Adrenal gland (tissue), 9 donors: ENCODE measurements at regions not wholly inside any gene's neighbourhood (a gene's known extent, or its start where the extent isn't known, plus 50 kb on each side); places are given as distances from the start of the nearest gene placed in this dataset.

Source experiments
- DNase-seq, 7 donors: peaks; one replicate each; pipeline ENCODE4 v3.0.0-alpha.2; 2019 to 2020
- H3K27ac ChIP-seq, 5 donors: fragments of 200-600 bp; sonication (generic) in 4 of 5; 1 replicate in 3 of 5; 2 replicates in 2 of 5; pipeline versions ENCODE4 v1.5.1 to v1.8.0; 2016 to 2020; ENCODE audit warnings: mild to moderate bottlenecking in 1 of 5
- H3K27me3 ChIP-seq: fragments of 200-600 bp; 2 replicates; pipeline ENCODE4 v1.8.0; 2021
- H3K36me3 ChIP-seq, 2 donors: fragments of 200-600 bp; replicated peaks in 1 of 2; 1 replicate in 1 of 2; 2 replicates in 1 of 2; pipeline versions ENCODE4 v1.5.1 to v1.8.0; 2018 to 2022
- H3K4me1 ChIP-seq, 2 donors: fragments of 200-600 bp; replicated peaks in 1 of 2; 1 replicate in 1 of 2; 2 replicates in 1 of 2; pipeline versions ENCODE4 v1.5.1 to v1.8.0; 2018 to 2021
- H3K4me3 ChIP-seq, 4 donors: fragments of 200-600 bp; sonication (generic) in 3 of 4; one replicate each; pipeline ENCODE4 v1.5.1; 2016 to 2018
- H3K9me3 ChIP-seq, 3 donors: fragments of 200-600 bp; sonication (generic) in 1 of 3; replicated peaks in 1 of 3; 1 replicate in 2 of 3; 2 replicates in 1 of 3; pipeline versions ENCODE4 v1.5.1 to v1.8.0; 2016 to 2021
- CTCF ChIP-seq, 6 experiments: fragments of 450-650 bp in 4 of 6; fragments of 200-600 bp in 2 of 6; sonication (generic) in 1 of 6; IDR thresholded peaks; 1 replicate in 5 of 6; 2 replicates in 1 of 6; pipeline versions ENCODE4 v1.5.1 to v1.8.0; 2016 to 2021; ENCODE audit warnings: antibody characterized with exemption in 6 of 6, mild to moderate bottlenecking in 2 of 6, moderate library complexity in 1 of 6
- POLR2A ChIP-seq, 2 donors: fragments of 450-650 bp; IDR thresholded peaks; one replicate each; pipeline ENCODE4 v1.6.1; 2017; ENCODE audit warnings: antibody characterized with exemption in 2 of 2, mild to moderate bottlenecking in 2 of 2, moderate library complexity in 1 of 2
- WGBS, 4 donors: extraction: QIAGEN DNeasy Blood & Tissue Kit in 2 of 4; methylation state at CpG; one replicate each; pipeline versions ENCODE4 v1.1.5 to v1.1.7; 2013 to 2017; 5-methylcytosine and 5-hydroxymethylcytosine counted together
- intact Hi-C, 2 donors: fragments of 100-400 bp; cut with DNase I; formaldehyde crosslinking; loops; one replicate each; pipeline versions ENCODE4 v1.14.1 to v1.15.0; 2022 to 2023
- donor health status: healthy with polysubstance abuse.
- donor health status: Bipolar disorder and iron deficiency.
- donor health status: DM: yes; HTN: yes; CAD: no.
- donor health status: DM: no; HTN: no; CAD: no.
- donor health status: DM: no; HTN: no; CAD: no.

- no peaks in the 10 kb centered on the region for H3K4me1 ChIP-seq
- H3K27ac ChIP-seq: no peak overlapping the region
- no peaks in the 10 kb centered on the region for H3K27me3 ChIP-seq
- no peaks in the 10 kb centered on the region for H3K9me3 ChIP-seq
- DNase-seq: no peak
- intact Hi-C loops: no loop called here
- no peak overlapping the region for H3K4me3 ChIP-seq
- H3K36me3 ChIP-seq: no peaks in the 10 kb centered on the region
- TF ChIP-seq POLR2A (IDR thresholded peaks at IDR 0.05) (no peak), CTCF (IDR thresholded peaks at IDR 0.05) (no peak)
These were observed 245.4 kb upstream of the NREP start for GRCh38 chr5:112002376-112002775.

- H3K27ac ChIP-seq: no peak overlapping the region
- no peaks in the 10 kb centered on the region for H3K27me3 ChIP-seq
- 77 to 86% (median 83%) methylated on average over 1 of the region's 1 CpG for WGBS, 4 donors
- H3K9me3 ChIP-seq: no peaks in the 10 kb centered on the region
- no peak overlapping the region for H3K4me3 ChIP-seq
- H3K36me3 ChIP-seq: no peaks in the 10 kb centered on the region
- intact Hi-C loops: no loop called here
- TF ChIP-seq POLR2A (IDR thresholded peaks at IDR 0.05): no peak
- TF ChIP-seq CTCF (IDR thresholded peaks at IDR 0.05): no peak
- no peaks in the 10 kb centered on the region for H3K4me1 ChIP-seq
- no peak for DNase-seq
These were observed 242.3 kb upstream of the NREP start for GRCh38 chr5:111999286-111999685.

GRCh38 chr5:111998871-111999270, 241.9 kb upstream of the NREP start:
- 59 to 67% (median 61%) methylated on average over 3 of the region's 3 CpGs for WGBS, 4 donors
- Histone ChIP-seq H3K4me1 (no peaks in the 10 kb centered on the region), H3K27ac (no peak overlapping the region), H3K36me3 (no peaks in the 10 kb centered on the region), H3K9me3 (no peaks in the 10 kb centered on the region), H3K4me3 (no peak overlapping the region), H3K27me3 (no peaks in the 10 kb centered on the region)
- TF ChIP-seq POLR2A (IDR thresholded peaks at IDR 0.05): no peak
- TF ChIP-seq CTCF (IDR thresholded peaks at IDR 0.05): no peak
- intact Hi-C loops: no loop called here
- DNase-seq: no peak

- no peak for DNase-seq
- intact Hi-C loops: no loop called here
- H3K27me3 ChIP-seq: no peaks in the 10 kb centered on the region
- H3K4me3 ChIP-seq: no peak overlapping the region
- TF ChIP-seq POLR2A (IDR thresholded peaks at IDR 0.05): no peak
- TF ChIP-seq CTCF (IDR thresholded peaks at IDR 0.05): no peak
- no peak overlapping the region for H3K27ac ChIP-seq
- no peaks in the 10 kb centered on the region for H3K36me3 ChIP-seq
- H3K9me3 ChIP-seq: no peaks in the 10 kb centered on the region
- no peaks in the 10 kb centered on the region for H3K4me1 ChIP-seq
- WGBS, 4 donors: 82 to 87% (median 84%) methylated on average over 3 of the region's 3 CpGs
These were observed 240.7 kb upstream of the NREP start for GRCh38 chr5:111997711-111998110.
